Motor neuron (in vitro differentiated cells): ENCODE measurements at regions not wholly inside any gene's neighbourhood (a gene's known extent, or its start where the extent isn't known, plus 50 kb on each side); places are given as distances from the start of the nearest gene placed in this dataset.
"Not testable (repeated sequence)": the region's sequence is repeated elsewhere in the genome, so short reads cannot be mapped to it uniquely, and the experiment has no call there.

Source experiments
- ATAC-seq, 8 experiments: fragments of 200-7000 bp; cut with Tn5 transposase; replicated peaks in 6 of 8; 2 replicates each; pipeline ENCODE4 v1.8.0; 2021; ENCODE audit warnings: mild to moderate bottlenecking in 8 of 8, moderate library complexity in 8 of 8
- H3K27ac ChIP-seq, 2 donors: fragments of 250-450 bp; sonication (Bioruptor Pico); 2 replicates each; pipeline ENCODE4 v1.9.0; 2021; ENCODE audit warnings: antibody characterized with exemption in 2 of 2, mild to moderate bottlenecking in 2 of 2, moderate library complexity in 1 of 2
- H3K4me1 ChIP-seq, 2 donors: fragments of 250-450 bp; sonication (Bioruptor Pico); replicated peaks in 1 of 2; 2 replicates each; pipeline ENCODE4 v1.6.1; 2021; ENCODE audit warnings: antibody characterized with exemption in 2 of 2, mild to moderate bottlenecking in 2 of 2, moderate library complexity in 1 of 2
- H3K4me3 ChIP-seq, 5 donors: fragments of 250-450 bp; sonication (Bioruptor Pico); 2 replicates each; pipeline ENCODE4 v1.9.0; 2021; ENCODE audit warnings: antibody characterized with exemption in 5 of 5, mild to moderate bottlenecking in 5 of 5, moderate library complexity in 4 of 5
- WGBS, 10 experiments: fragments of 450-650 bp; shearing (Covaris generic); methylation state at CpG; one replicate each; pipeline ENCODE4 v1.0.0; 2022; 5-methylcytosine and 5-hydroxymethylcytosine counted together
- in situ Hi-C, 9 experiments: fragments of 400-800 bp; cut with MboI; loops; one replicate each; pipeline ENCODE4 v1.15.0; 2021; ENCODE audit warnings: low sequenced_read_pairs in 9 of 9, low pct_unique_long_range_greater_than_20kb in 2 of 9; ENCODE audit not compliant: unreplicated experiment in 9 of 9

GRCh38 chr18:47397671-47398319 lies 146.3 kb upstream of the SKOR2 start:
- Histone ChIP-seq H3K27ac (no peak overlapping the region), H3K4me3 (no peak overlapping the region), H3K4me1 (no peaks in the 10 kb centered on the region)
- ATAC-seq = peak in 3 of 8 experiments; percentile 35 to 46 (median 43)
- in situ Hi-C loops = loop anchor here in 1 of 9 experiments (25.0 kb wide), 1 partner anchor 190 kb away; no protein-coding TSS in a partner anchor
- WGBS, 10 experiments = 0 to 61% (median 41%) methylated on average over 1 to 9 of the region's 9 CpGs; no CpG with 5 or more reads in 1 of the 10 experiments

- H3K4me1 ChIP-seq = peaks cover 19 to 24% of the 10 kb centered on the region in 2 donors
- in situ Hi-C loops = loop anchor here in 1 of 9 experiments (25.0 kb wide), 1 partner anchor 196 kb away; no protein-coding TSS in a partner anchor
- peak in 2 of 8 experiments; percentile 51 to 76 for ATAC-seq
- no peak overlapping the region for H3K27ac ChIP-seq
- no peak overlapping the region for H3K4me3 ChIP-seq
- 33% methylated on average over 1 of the region's 1 CpG; no CpG with 5 or more reads in 9 of the 10 experiments for WGBS, 10 experiments
These were observed 140.2 kb upstream of the SKOR2 start for GRCh38 chr18:47391665-47392064.

- in situ Hi-C loops = loop anchor here in 1 of 9 experiments (25.0 kb wide), 1 partner anchor 197 kb away; no protein-coding TSS in a partner anchor
- ATAC-seq = peak in 5 of 8 experiments; percentile 93 to 97 (median 95)
- 0 to 42% (median 20%) methylated on average over 1 to 3 of the region's 3 CpGs; no CpG with 5 or more reads in 6 of the 10 experiments for WGBS, 10 experiments
These were observed 139.1 kb upstream of the SKOR2 start for GRCh38 chr18:47390410-47391024.

GRCh38 chr18:47389210-47389609 lies 137.8 kb upstream of the SKOR2 start:
- ATAC-seq = peak in 2 of 8 experiments; percentile 52 to 60
- Histone ChIP-seq H3K27ac (no peak overlapping the region), H3K4me3 (no peak overlapping the region), H3K4me1 (peaks cover 19 to 24% of the 10 kb centered on the region in 2 donors)
- WGBS, 10 experiments = 0 to 80% (median 51%) methylated on average over 1 to 2 of the region's 2 CpGs; no CpG with 5 or more reads in 1 of the 10 experiments
- in situ Hi-C loops = loop anchor here in 1 of 9 experiments (25.0 kb wide), 1 partner anchor 198 kb away; no protein-coding TSS in a partner anchor

More at GRCh38 chr18:47390410-47391024, 139.1 kb upstream of the SKOR2 start:
- Histone ChIP-seq H3K4me3 (no peak overlapping the region), H3K4me1 (peaks cover 19 to 24% of the 10 kb centered on the region in 2 donors), H3K27ac (peak overlapping the region in 1 of 2 donors; percentile 20)

GRCh38 chr18:47387864-47388263 lies 136.4 kb upstream of the SKOR2 start:
- in situ Hi-C loops = loop anchor here in 1 of 9 experiments (25.0 kb wide), 1 partner anchor 199 kb away; no protein-coding TSS in a partner anchor
- Histone ChIP-seq H3K4me1 (peaks cover 19 to 25% of the 10 kb centered on the region in 2 donors), H3K27ac (no peak overlapping the region), H3K4me3 (no peak overlapping the region)
- no peak for ATAC-seq

GRCh38 chr18:47383729-47384128 lies 132.3 kb upstream of the SKOR2 start:
- peaks cover 21% of the 10 kb centered on the region in 2 donors for H3K4me1 ChIP-seq
- in situ Hi-C loops = loop anchor here in 1 of 9 experiments (25.0 kb wide), 1 partner anchor 204 kb away; no protein-coding TSS in a partner anchor
- 0 to 71% (median 38%) methylated on average over 1 of the region's 1 CpG; no CpG with 5 or more reads in 6 of the 10 experiments for WGBS, 10 experiments
- no peak overlapping the region for H3K4me3 ChIP-seq
- no peak for ATAC-seq
- no peak overlapping the region for H3K27ac ChIP-seq

- ATAC-seq = peak in 5 of 8 experiments; percentile 84 to 92 (median 89)
- H3K4me1 ChIP-seq = peaks cover 21% of the 10 kb centered on the region in 2 donors
- no peak overlapping the region for H3K4me3 ChIP-seq
- no peak overlapping the region for H3K27ac ChIP-seq
- whole genome bisulfite sequencing, 10 experiments = 0% methylated on average over 3 of the region's 14 CpGs; no CpG with 5 or more reads in 9 of the 10 experiments
- in situ Hi-C loops = loop anchor here in 1 of 9 experiments (25.0 kb wide), 1 partner anchor 205 kb away; no protein-coding TSS in a partner anchor
These were observed 130.6 kb upstream of the SKOR2 start for GRCh38 chr18:47381975-47382570.

- Histone ChIP-seq H3K27ac (no peak overlapping the region), H3K4me1 (peaks cover 21% of the 10 kb centered on the region in 2 donors), H3K4me3 (no peak overlapping the region)
- no peak for ATAC-seq
- in situ Hi-C loops = loop anchor here in 1 of 9 experiments (25.0 kb wide), 1 partner anchor 207 kb away; no protein-coding TSS in a partner anchor
- WGBS, 10 experiments = 0 to 75% (median 50%) methylated on average over 1 of the region's 1 CpG; no CpG with 5 or more reads in 4 of the 10 experiments
These were observed 128.7 kb upstream of the SKOR2 start for GRCh38 chr18:47380153-47380552.

GRCh38 chr18:47373465-47373864 lies 122.0 kb upstream of the SKOR2 start:
- Histone ChIP-seq H3K27ac (no peak overlapping the region), H3K4me1 (no peaks in the 10 kb centered on the region), H3K4me3 (no peak overlapping the region)
- WGBS, 10 experiments = 0 to 87% (median 71%) methylated on average over 1 to 3 of the region's 3 CpGs; no CpG with 5 or more reads in 1 of the 10 experiments
- in situ Hi-C loops = loop anchor here in 1 of 9 experiments (25.0 kb wide), 1 partner anchor 89 kb away; no protein-coding TSS in a partner anchor
- no peak for ATAC-seq

GRCh38 chr18:47370052-47370451 lies 118.6 kb upstream of the SKOR2 start:
- WGBS, 10 experiments = 0 to 57% (median 29%) methylated on average over 1 to 2 of the region's 2 CpGs; no CpG with 5 or more reads in 2 of the 10 experiments
- no peak for ATAC-seq
- Histone ChIP-seq H3K27ac (no peak overlapping the region), H3K4me3 (no peak overlapping the region), H3K4me1 (no peaks in the 10 kb centered on the region)
- in situ Hi-C loops = loop anchor here in 1 of 9 experiments (25.0 kb wide), 1 partner anchor 92 kb away; no protein-coding TSS in a partner anchor

- H3K27ac ChIP-seq, H3K4me3 ChIP-seq, ATAC-seq, H3K4me1 ChIP-seq: not testable (repeated sequence)
- WGBS, 10 experiments = 80 to 100% (median 86%) methylated on average over 1 of the region's 15 CpGs; no CpG with 5 or more reads in 7 of the 10 experiments
- in situ Hi-C loops = loop anchor here in 1 of 9 experiments (25.0 kb wide), 1 partner anchor 108 kb away; no protein-coding TSS in a partner anchor
These were observed 102.6 kb upstream of the SKOR2 start for GRCh38 chr18:47354061-47354460.

- ATAC-seq = no peak
- H3K4me3 ChIP-seq = no peak overlapping the region
- in situ Hi-C loops = no loop called here
- no peak overlapping the region for H3K27ac ChIP-seq
- WGBS, 10 experiments = 20 to 86% (median 71%) methylated on average over 1 of the region's 1 CpG; no CpG with 5 or more reads in 7 of the 10 experiments
- H3K4me1 ChIP-seq = no peaks in the 10 kb centered on the region
These were observed 94.6 kb upstream of the SKOR2 start for GRCh38 chr18:47346016-47346415.
